ENCODE measurements at regions not wholly inside any gene's neighbourhood (a gene's known extent, or its start where the extent isn't known, plus 50 kb on each side); places are given as distances from the start of the nearest gene placed in this dataset.
"Not testable (repeated sequence)": the region's sequence is repeated elsewhere in the genome, so short reads cannot be mapped to it uniquely, and the experiment has no call there.

- H3K27ac ChIP-seq = no peak overlapping the region
- TF ChIP-seq ZFX (IDR thresholded peaks at IDR 0.05; ENCODE audit: borderline replicate concordance) (no peak), CTCF (IDR thresholded peaks at IDR 0.05) (no peak)
Observed at GRCh38 chr1:72438270-72438669, 155.9 kb upstream of the NEGR1 start.

- TF ChIP-seq CTCF (IDR thresholded peaks at IDR 0.05) (no peak), ZFX (IDR thresholded peaks at IDR 0.05; ENCODE audit: borderline replicate concordance) (no peak)
- no peak overlapping the region for H3K27ac ChIP-seq
Observed at GRCh38 chr1:72435025-72435424, 152.7 kb upstream of the NEGR1 start.

- no peak for TF ChIP-seq CTCF (IDR thresholded peaks at IDR 0.05)
- H3K27ac ChIP-seq = no peak overlapping the region
Observed at GRCh38 chr1:72434070-72434469, 151.7 kb upstream of the NEGR1 start.

DNA sequence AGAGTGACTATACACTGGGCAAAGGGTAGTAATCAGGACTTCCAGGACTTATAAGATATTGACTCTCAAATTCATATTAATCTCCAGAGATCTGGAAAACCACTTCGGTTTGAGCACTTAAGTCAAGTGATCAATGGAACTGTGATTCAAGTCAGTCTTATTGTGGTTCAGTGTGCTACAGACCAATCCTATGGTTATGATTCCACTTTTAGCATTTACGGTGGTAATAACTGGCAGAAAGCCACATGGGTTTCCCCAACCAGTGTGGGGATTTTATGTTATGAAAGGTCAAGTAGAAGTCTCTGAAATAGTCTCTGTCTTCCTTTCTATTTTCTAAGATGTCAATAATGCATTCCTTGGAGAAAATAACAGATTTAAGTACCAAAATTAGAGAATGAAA is 151.3 kb upstream of the NEGR1 start:
- no peak for TF ChIP-seq ZFX (IDR thresholded peaks at IDR 0.05; ENCODE audit: borderline replicate concordance)
- TF ChIP-seq CTCF (IDR thresholded peaks at IDR 0.05) = no peak
- no peak overlapping the region for H3K27ac ChIP-seq

DNA sequence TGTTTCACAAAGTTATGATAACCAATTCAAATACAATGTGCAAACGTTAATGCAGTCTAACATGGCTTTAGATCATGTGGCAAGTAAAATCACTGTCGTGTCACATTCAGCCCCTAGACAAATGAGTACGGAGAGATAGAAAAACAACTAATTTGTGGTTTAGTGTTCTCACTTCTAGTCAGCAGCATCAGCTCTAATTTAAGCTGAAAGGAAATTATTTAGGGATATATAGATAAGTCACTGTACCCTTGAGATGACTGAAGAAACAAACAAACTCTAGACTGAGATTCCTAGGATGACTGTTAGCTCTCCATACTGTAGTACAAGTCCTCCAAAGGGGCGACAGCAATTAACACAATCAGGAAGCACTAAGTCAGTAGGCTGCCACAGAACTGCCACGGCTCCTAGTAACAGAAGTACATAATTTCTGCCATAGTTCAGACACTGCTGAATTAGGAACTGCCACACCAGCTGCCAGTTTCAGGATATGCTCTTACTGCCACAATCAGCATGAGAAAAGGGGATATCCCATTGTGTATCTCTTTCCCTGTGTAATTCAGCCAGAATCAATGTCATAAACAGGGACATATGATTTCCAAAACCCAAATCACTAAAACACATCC is 150.4 kb upstream of the NEGR1 start:
- H3K27ac ChIP-seq = no peak overlapping the region
- TF ChIP-seq ZFX (IDR thresholded peaks at IDR 0.05; ENCODE audit: borderline replicate concordance) = no peak
- no peak for TF ChIP-seq CTCF (IDR thresholded peaks at IDR 0.05)

- H3K27ac ChIP-seq = no peak overlapping the region
- TF ChIP-seq CTCF (IDR thresholded peaks at IDR 0.05) (no peak), ZFX (IDR thresholded peaks at IDR 0.05; ENCODE audit: borderline replicate concordance) (no peak)
Observed at GRCh38 chr1:72431810-72432209, 149.5 kb upstream of the NEGR1 start.

- not testable (repeated sequence) for H3K27ac ChIP-seq
Observed at GRCh38 chr1:72428276-72428675, 145.9 kb upstream of the NEGR1 start.

DNA sequence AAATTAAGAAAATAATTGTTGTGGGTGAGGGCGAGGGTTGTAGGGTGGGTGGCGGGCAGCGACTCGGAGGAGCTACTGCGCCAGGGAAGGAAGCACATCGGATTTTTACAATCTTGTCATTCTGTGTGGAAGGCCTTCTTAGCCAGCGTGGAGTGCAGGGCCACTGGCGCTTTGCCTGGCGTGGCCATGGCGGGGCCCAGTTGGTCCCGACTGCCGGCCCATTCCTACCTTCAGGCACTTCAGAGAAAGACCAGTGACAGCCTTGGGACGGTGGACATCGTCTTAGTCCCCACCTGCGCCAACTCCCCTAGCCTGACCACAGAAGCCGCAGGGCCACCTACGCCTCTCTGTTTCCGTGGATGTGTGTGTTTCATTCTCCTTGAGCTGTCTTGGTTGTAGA is 136.9 kb upstream of the NEGR1 start:
- TF ChIP-seq ZFX (IDR thresholded peaks at IDR 0.05; ENCODE audit: borderline replicate concordance) = no peak
- no peak for TF ChIP-seq CTCF (IDR thresholded peaks at IDR 0.05)
- no peak overlapping the region for H3K27ac ChIP-seq

Data from 22Rv1 (cell line).